H1 (cell line): ENCODE measurements at regions not wholly inside any gene's neighbourhood (a gene's known extent, or its start where the extent isn't known, plus 50 kb on each side); places are given as distances from the start of the nearest gene placed in this dataset.

ENCODE experiments used
- CTCF ChIA-PET: fragments of 300-600 bp; sonication (Branson Sonifier 250); formaldehyde crosslinking; loops from one replicate; lab custom pipeline; 2021; ENCODE audit not compliant: partially characterized antibody; lab: Charles Lee
- POLR2A ChIA-PET: fragments of 300-600 bp; sonication (Branson Sonifier 250); formaldehyde crosslinking; loops from one replicate; lab custom pipeline; 2021; ENCODE audit warnings: inconsistent platforms; ENCODE audit not compliant: partially characterized antibody; lab: Charles Lee
- DNase-seq, 2 experiments: peaks; one replicate each; pipeline versions ENCODE4 v3.0.0 to v3.0.0-alpha.2; 2010 to 2022; ENCODE audit warnings: low spot score in 2 of 2, low read depth in 1 of 2, mixed read lengths in 1 of 2
- FAIRE-seq: peaks from 2 replicates; lab custom pipeline; 2011; peaks lifted over from hg19 to GRCh38; lab: Jason Lieb, UNC
- H2AFZ ChIP-seq: 2 replicates; pipeline ENCODE4 v1.8.1; 2012; ENCODE audit warnings: low read length, inconsistent platforms
- H2AK5ac ChIP-seq: 2 replicates; pipeline ENCODE4 v1.6.1; 2013; ENCODE audit warnings: low read depth, low read length
- H2BK120ac ChIP-seq: replicated peaks from 2 replicates; pipeline ENCODE3; 2013; ENCODE audit warnings: low read depth, low read length, inconsistent platforms
- H2BK12ac ChIP-seq: 2 replicates; pipeline ENCODE4 v1.6.1; 2013; ENCODE audit warnings: low read depth, low read length
- H2BK15ac ChIP-seq: 2 replicates; pipeline ENCODE4 v1.6.1; 2013; ENCODE audit warnings: low read length
- H2BK20ac ChIP-seq: 2 replicates; pipeline ENCODE4 v1.6.1; 2013; ENCODE audit warnings: low read length
- H2BK5ac ChIP-seq: 2 replicates; pipeline ENCODE4 v1.6.1; 2013; ENCODE audit warnings: low read depth, low read length
- H3K14ac ChIP-seq: 2 replicates; pipeline ENCODE4 v1.6.1; 2013; ENCODE audit warnings: inconsistent platforms; ENCODE audit not compliant: insufficient read length
- H3K18ac ChIP-seq: 2 replicates; pipeline ENCODE4 v1.6.1; 2013; ENCODE audit warnings: low read length; ENCODE audit errors: extremely low read depth
- H3K23ac ChIP-seq: 2 replicates; pipeline ENCODE4 v1.6.1; 2013; ENCODE audit warnings: inconsistent platforms; ENCODE audit not compliant: insufficient read length
- H3K23me2 ChIP-seq: 2 replicates; pipeline ENCODE4 v1.6.1; 2013; ENCODE audit warnings: low read depth, low read length
- H3K27ac ChIP-seq: 2 replicates; pipeline ENCODE4 v1.6.1; 2011; ENCODE audit warnings: low read depth, low read length, inconsistent platforms
- H3K27me3 ChIP-seq, 4 experiments: replicated peaks in 1 of 4; 1 replicate in 1 of 4; 2 replicates in 3 of 4; pipeline versions ENCODE4 v1.6.1 to v1.8.1; 2011 to 2013; ENCODE audit warnings: low read length in 3 of 4, mild to moderate bottlenecking in 3 of 4, inconsistent platforms in 2 of 4, mixed read lengths in 2 of 4, moderate library complexity in 1 of 4; ENCODE audit not compliant: control insufficient read depth in 3 of 4, insufficient read depth in 3 of 4; ENCODE audit errors: extremely low read depth in 1 of 4
- H3K36me3 ChIP-seq, 4 experiments: 2 replicates each; pipeline versions ENCODE4 v1.6.1 to v1.8.1; 2011 to 2013; ENCODE audit warnings: mild to moderate bottlenecking in 4 of 4, low read length in 3 of 4, moderate library complexity in 2 of 4, control low read depth in 1 of 4, inconsistent platforms in 1 of 4; ENCODE audit not compliant: insufficient read depth in 4 of 4, control insufficient read depth in 2 of 4
- H3K4ac ChIP-seq: replicated peaks from 2 replicates; pipeline ENCODE3; 2013; ENCODE audit warnings: low read length, low read depth, mixed read lengths, inconsistent platforms; ENCODE audit not compliant: insufficient read length
- H3K4me1 ChIP-seq, 4 experiments: replicated peaks in 1 of 4; 1 replicate in 1 of 4; 2 replicates in 3 of 4; pipeline versions ENCODE4 v1.6.1 to v1.8.1; 2011 to 2013; ENCODE audit warnings: low read length in 3 of 4, inconsistent platforms in 2 of 4, mixed read lengths in 1 of 4; ENCODE audit not compliant: insufficient read depth in 4 of 4, control insufficient read depth in 3 of 4
- H3K4me2 ChIP-seq, 2 experiments: 2 replicates each; pipeline versions ENCODE4 v1.6.1 to v1.8.1; 2011 to 2013; ENCODE audit warnings: low read depth in 2 of 2, low read length in 2 of 2, control low read depth in 1 of 2, inconsistent platforms in 1 of 2, mild to moderate bottlenecking in 1 of 2; ENCODE audit not compliant: insufficient read depth in 1 of 2
- H3K4me3 ChIP-seq, 4 experiments: fragments of 200-600, 300-600 bp in 1 of 4; sonication (generic), shearing (Covaris generic), sonication (Bioruptor Twin) in 1 of 4; 2 replicates each; pipeline versions ENCODE4 v1.5.1 to v1.8.1; 2011 to 2016; ENCODE audit warnings: low read length in 4 of 4, low read depth in 3 of 4, control low read depth in 2 of 4, inconsistent platforms in 2 of 4, mild to moderate bottlenecking in 2 of 4, mixed read lengths in 1 of 4, moderate library complexity in 1 of 4; ENCODE audit not compliant: insufficient read depth in 2 of 4; ENCODE audit errors: extremely low read depth in 1 of 4
- H3K56ac ChIP-seq: replicated peaks from 2 replicates; pipeline ENCODE3; 2013; ENCODE audit warnings: low read depth, mild to moderate bottlenecking, mixed read lengths, low read length, inconsistent platforms; ENCODE audit not compliant: insufficient read length
- H3K79me1 ChIP-seq: 2 replicates; pipeline ENCODE4 v1.6.1; 2013; ENCODE audit warnings: low read depth, low read length, control low read depth
- H3K79me2 ChIP-seq, 2 experiments: 2 replicates each; pipeline versions ENCODE4 v1.6.1 to v1.8.1; 2012 to 2013; ENCODE audit warnings: low read length in 2 of 2, mild to moderate bottlenecking in 2 of 2, inconsistent platforms in 1 of 2; ENCODE audit not compliant: insufficient read depth in 2 of 2, control insufficient read depth in 1 of 2
- H3K9ac ChIP-seq, 4 experiments: replicated peaks in 1 of 4; 1 replicate in 1 of 4; 2 replicates in 3 of 4; pipeline versions ENCODE4 v1.6.1 to v1.8.1; 2011 to 2013; ENCODE audit warnings: low read depth in 3 of 4, low read length in 3 of 4, control low read depth in 2 of 4, mild to moderate bottlenecking in 2 of 4, moderate library complexity in 2 of 4, inconsistent platforms in 1 of 4; ENCODE audit errors: extremely low read depth in 1 of 4
- H3K9me3 ChIP-seq, 2 experiments: 2 replicates each; pipeline versions ENCODE4 v1.6.1 to v1.8.1; 2012 to 2013; ENCODE audit warnings: mild to moderate bottlenecking in 2 of 2, moderate library complexity in 2 of 2, control low read depth in 1 of 2, inconsistent platforms in 1 of 2, low read depth in 1 of 2, low read length in 1 of 2, mixed read lengths in 1 of 2; ENCODE audit not compliant: insufficient read depth in 2 of 2
- H4K20me1 ChIP-seq, 2 experiments: replicated peaks in 1 of 2; 2 replicates each; pipeline versions ENCODE3 to v1.8.1; 2011 to 2013; ENCODE audit warnings: inconsistent platforms in 2 of 2, low read length in 2 of 2, mild to moderate bottlenecking in 1 of 2; ENCODE audit not compliant: insufficient read depth in 2 of 2, control insufficient read depth in 1 of 2
- H4K5ac ChIP-seq: 2 replicates; pipeline ENCODE4 v1.6.1; 2013; ENCODE audit warnings: low read length, low read depth, mixed read lengths, inconsistent platforms; ENCODE audit not compliant: insufficient read length
- H4K8ac ChIP-seq: 2 replicates; pipeline ENCODE4 v1.8.0; 2013; ENCODE audit warnings: mild to moderate bottlenecking, moderate library complexity, low read length, inconsistent platforms; ENCODE audit not compliant: insufficient read depth; ENCODE audit errors: extremely low read depth
- H4K91ac ChIP-seq: replicated peaks from 2 replicates; pipeline ENCODE3; 2013; ENCODE audit warnings: low read length, mixed read lengths, inconsistent platforms; ENCODE audit not compliant: insufficient read length
- RFX5 ChIP-seq: IDR thresholded peaks from 2 replicates; pipeline ENCODE4 v1.6.1; 2011; ENCODE audit warnings: low read depth, low read length, improper control_type of control experiment, borderline replicate concordance
- WGBS, 2 experiments: shearing (Covaris generic) in 1 of 2; methylation state at CpG; one replicate each; pipeline versions ENCODE4 v1.1.6 to v1.1.7; 2013 to 2015; ENCODE audit warnings: low lambda C conversion rate in 2 of 2, mixed read lengths in 2 of 2, inconsistent platforms in 1 of 2, low coverage in 1 of 2, missing lambda C conversion rate in 1 of 2; ENCODE audit not compliant: insufficient replicate concordance in 2 of 2, insufficient coverage in 1 of 2, insufficient read length in 1 of 2; ENCODE audit errors: extremely low coverage in 1 of 2, missing lambda C conversion rate in 1 of 2; 5-methylcytosine and 5-hydroxymethylcytosine counted together

DNA sequence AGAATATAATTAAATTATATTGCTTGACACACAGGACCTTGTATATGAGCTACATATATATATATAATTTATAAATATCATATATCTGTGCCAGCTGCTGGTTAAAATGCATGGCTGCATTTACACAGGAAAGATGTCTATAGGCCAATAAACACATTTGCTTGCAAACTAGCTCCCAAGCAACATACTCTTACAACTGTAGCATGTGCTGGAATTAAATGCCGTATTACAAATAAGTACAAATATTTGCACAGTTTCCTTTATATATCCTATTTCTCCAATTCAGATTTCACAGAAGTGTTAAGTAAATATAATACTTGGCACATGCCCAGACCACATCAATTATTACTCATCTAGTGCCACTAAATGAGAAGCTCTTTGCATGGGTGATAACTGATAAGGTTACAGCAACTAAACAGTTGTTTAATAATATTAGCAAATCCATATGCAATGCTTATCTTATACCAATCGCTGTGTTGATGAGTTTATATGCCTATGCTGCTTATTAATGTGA is 66.7 kb upstream of the E2F7 start:
- H3K4me3 ChIP-seq, result no peak overlapping the region
- no peak overlapping the region for H4K8ac ChIP-seq
- no peaks in the 10 kb centered on the region for H3K9me3 ChIP-seq
- WGBS, 2 experiments, result 88% methylated on average over 2 of the region's 2 CpGs; no CpG with 5 or more reads in 1 of the 2 experiments
- H2BK15ac ChIP-seq, result no peak overlapping the region
- H3K27ac ChIP-seq, result no peak overlapping the region
- no peak overlapping the region for H3K4ac ChIP-seq
- no peak overlapping the region for H3K9ac ChIP-seq
- no peak overlapping the region for H3K23ac ChIP-seq
- no peaks in the 10 kb centered on the region for H3K4me1 ChIP-seq
- no peak for TF ChIP-seq RFX5
- TF ChIP-seq, all 59 proteins: peak for 0
- Histone ChIP-seq H2AK5ac (no peak overlapping the region), H3K27me3 (no peaks in the 10 kb centered on the region), H4K91ac (no peak overlapping the region), H3K14ac (no peak overlapping the region), H3K56ac (no peak overlapping the region), H3K18ac (no peak overlapping the region), H4K5ac (no peak overlapping the region), H2BK5ac (no peak overlapping the region), H2AFZ (no peak overlapping the region), H3K79me2 (no peaks in the 10 kb centered on the region), H3K79me1 (no peaks in the 10 kb centered on the region), H3K4me2 (no peak overlapping the region), H2BK120ac (no peak overlapping the region), H2BK20ac (no peak overlapping the region), H3K36me3 (no peaks in the 10 kb centered on the region), H2BK12ac (no peak overlapping the region), H4K20me1 (no peaks in the 10 kb centered on the region), H3K23me2 (no peaks in the 10 kb centered on the region; the same call in 1 of the 2 replicates)
- DNase-seq, result no peak
- CTCF ChIA-PET, result interaction anchor here (0.7 to 2.4 kb wide), 3 partner anchors 24 to 462 kb away, joined by 3 to 4 read pairs (median 3); no protein-coding TSS in a partner anchor
- no peak for FAIRE-seq
- POLR2A ChIA-PET, result no interaction called here
